Activated B cell treated with CpG ODN at 0.5 μM for 24 hours (primary cell): ENCODE measurements at regions not wholly inside any gene's neighbourhood (a gene's known extent, or its start where the extent isn't known, plus 50 kb on each side); places are given as distances from the start of the nearest gene placed in this dataset.

Experiments
- ATAC-seq: fragments of 200-7000 bp; cut with Tn5 transposase; one replicate; pipeline ENCODE4 v1.10.0; 2021; ENCODE audit warnings: low read depth, mild to moderate bottlenecking, moderate library complexity
- CTCF ChIA-PET: fragments of 350-600 bp; sonication (Branson Sonifier 250); formaldehyde crosslinking; loops from one replicate; lab custom pipeline; 2021; ENCODE audit warnings: antibody characterized with exemption; lab: Charles Lee
- POLR2A ChIA-PET: fragments of 350-600 bp; sonication (Branson Sonifier 250); formaldehyde crosslinking; loops from one replicate; lab custom pipeline; 2021; ENCODE audit warnings: antibody characterized with exemption; lab: Charles Lee
- DNase-seq: peaks from one replicate; pipeline ENCODE4 v3.0.0; 2022
- H3K27ac Mint-ChIP-seq: one replicate; pipeline ENCODE4 v1.8.0; 2020; ENCODE audit warnings: mixed read lengths
- H3K27me3 Mint-ChIP-seq: one replicate; pipeline ENCODE4 v1.8.0; 2021; ENCODE audit warnings: mixed read lengths
- H3K36me3 Mint-ChIP-seq: one replicate; pipeline ENCODE4 v1.8.0; 2021; ENCODE audit warnings: low read depth, mixed read lengths
- H3K4me1 Mint-ChIP-seq: one replicate; pipeline ENCODE4 v1.8.0; 2021; ENCODE audit warnings: mixed read lengths
- H3K4me3 Mint-ChIP-seq: one replicate; pipeline ENCODE4 v1.8.0; 2020; ENCODE audit warnings: mild to moderate bottlenecking, mixed read lengths
- H3K9me3 Mint-ChIP-seq: one replicate; pipeline ENCODE4 v1.8.0; 2020; ENCODE audit warnings: mixed read lengths
- CTCF ChIP-seq: fragments of 200-600 bp; IDR thresholded peaks from one replicate; pipeline ENCODE4 v1.8.0; 2022; ENCODE audit warnings: antibody characterized with exemption, mild to moderate bottlenecking
- intact Hi-C: fragments of 100-400 bp; cut with micrococcal nuclease; formaldehyde crosslinking; loops from one replicate; pipeline ENCODE4 v1.15.1; 2024

DNA sequence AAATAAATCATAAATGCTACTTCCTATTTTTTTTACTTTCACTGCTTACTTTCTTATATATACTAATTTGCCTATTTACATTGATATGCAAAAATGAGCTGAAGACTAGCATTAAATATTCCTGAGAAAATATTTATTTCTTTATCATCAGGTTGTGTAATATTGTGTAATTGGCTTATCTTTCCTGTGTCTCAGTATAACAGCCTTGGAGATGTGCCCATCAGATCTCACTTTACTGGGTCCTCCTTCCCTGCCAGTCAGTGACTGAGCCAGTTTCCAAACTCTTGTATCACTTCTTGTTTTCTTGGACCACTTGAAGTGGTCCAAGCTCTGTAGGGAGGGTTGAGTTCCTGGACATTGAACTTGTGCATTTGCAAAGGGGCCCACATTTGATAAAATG is 900.0 kb downstream of the LUZP2 start:
- no peaks in the 10 kb centered on the region for H3K36me3 Mint-ChIP-seq
- POLR2A ChIA-PET, result no interaction called here
- no peak for ATAC-seq
- intact Hi-C loops, result no loop called here
- no peak overlapping the region for H3K4me3 Mint-ChIP-seq
- CTCF ChIA-PET, result no interaction called here
- no peaks in the 10 kb centered on the region for H3K27me3 Mint-ChIP-seq
- no peak for TF ChIP-seq CTCF
- no peaks in the 10 kb centered on the region for H3K4me1 Mint-ChIP-seq
- H3K9me3 Mint-ChIP-seq, result peaks cover 7% of the 10 kb centered on the region
- no peak for DNase-seq
- no peak overlapping the region for H3K27ac Mint-ChIP-seq

- no peak overlapping the region for H3K4me3 Mint-ChIP-seq
- ATAC-seq, result no peak
- no peaks in the 10 kb centered on the region for H3K36me3 Mint-ChIP-seq
- TF ChIP-seq CTCF, result no peak
- no peaks in the 10 kb centered on the region for H3K4me1 Mint-ChIP-seq
- H3K27me3 Mint-ChIP-seq, result no peaks in the 10 kb centered on the region
- no peaks in the 10 kb centered on the region for H3K9me3 Mint-ChIP-seq
- ChIA-PET CTCF (no interaction called here), POLR2A (no interaction called here)
- intact Hi-C loops, result no loop called here
- no peak for DNase-seq
- H3K27ac Mint-ChIP-seq, result no peak overlapping the region
Observed at GRCh38 chr11:25408146-25408545, 911.3 kb downstream of the LUZP2 start.

DNA sequence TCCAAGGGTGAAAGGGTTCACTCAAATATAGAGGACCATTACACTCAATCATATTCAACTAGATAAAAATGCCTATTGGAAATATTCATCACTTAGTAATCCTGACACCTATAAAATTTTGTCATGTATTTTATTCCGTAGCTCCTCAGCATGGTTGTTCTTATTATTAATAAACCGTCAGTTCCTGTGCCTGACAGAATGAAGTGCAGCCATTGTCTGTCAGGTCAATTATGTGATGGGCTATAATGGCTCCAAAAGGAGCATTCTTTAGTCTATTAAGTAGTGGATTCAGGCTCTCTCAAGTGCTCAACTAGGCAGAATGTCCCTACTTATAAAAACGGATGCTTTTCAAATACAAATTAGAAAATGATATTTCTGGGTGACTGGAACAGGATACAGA is 916.1 kb upstream of the ANO3 start:
- Mint-ChIP-seq H3K27ac (no peak overlapping the region), H3K27me3 (no peaks in the 10 kb centered on the region), H3K9me3 (peaks cover 9% of the 10 kb centered on the region), H3K36me3 (no peaks in the 10 kb centered on the region), H3K4me3 (no peak overlapping the region), H3K4me1 (no peaks in the 10 kb centered on the region)
- ChIA-PET POLR2A (no interaction called here), CTCF (no interaction called here)
- DNase-seq (no peak), ATAC-seq (no peak)
- intact Hi-C loops, result no loop called here
- TF ChIP-seq CTCF, result no peak

DNA sequence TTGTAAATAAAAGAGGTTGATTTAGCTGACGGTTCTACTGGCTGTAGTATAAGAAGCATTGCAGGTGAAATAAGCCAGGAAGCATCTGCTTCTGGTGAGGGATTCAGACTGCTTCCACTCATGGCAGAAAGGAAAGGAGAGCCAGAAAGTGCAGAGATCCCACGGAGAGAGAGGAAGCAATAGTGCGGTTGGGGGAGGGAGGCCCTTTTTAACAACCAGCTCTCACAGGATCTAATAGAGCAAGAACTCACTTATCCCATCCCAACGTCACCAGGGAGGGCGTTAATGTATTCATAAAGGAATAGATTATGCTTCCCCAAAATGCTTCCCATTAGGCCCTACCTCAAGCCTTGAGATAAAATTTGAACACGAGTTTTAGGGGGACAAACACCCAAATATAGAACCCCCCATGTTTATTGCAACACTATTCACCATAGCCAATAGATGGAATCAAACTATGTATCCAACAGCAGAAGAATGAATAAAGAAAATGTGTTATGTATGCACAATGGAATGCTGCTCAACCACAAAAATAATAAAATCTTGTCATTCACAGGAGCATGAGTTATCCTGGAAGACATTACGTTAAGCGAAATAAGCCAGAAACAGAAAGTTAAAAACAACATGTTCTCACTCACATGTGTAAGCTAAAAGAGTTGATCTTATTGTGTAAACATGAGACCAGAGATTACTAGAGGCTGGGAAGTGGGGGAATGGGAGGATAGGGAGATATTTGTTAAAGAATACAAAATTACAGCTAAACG is 908.3 kb upstream of the ANO3 start:
- H3K4me1 Mint-ChIP-seq, result no peaks in the 10 kb centered on the region
- no peak for TF ChIP-seq CTCF
- H3K9me3 Mint-ChIP-seq, result peaks cover 5% of the 10 kb centered on the region
- ChIA-PET CTCF (no interaction called here), POLR2A (no interaction called here)
- DNase-seq, result no peak
- H3K36me3 Mint-ChIP-seq, result no peaks in the 10 kb centered on the region
- H3K4me3 Mint-ChIP-seq, result no peak overlapping the region
- no peak for ATAC-seq
- intact Hi-C loops, result no loop called here
- H3K27me3 Mint-ChIP-seq, result no peaks in the 10 kb centered on the region
- H3K27ac Mint-ChIP-seq, result no peak overlapping the region

GRCh38 chr11:25432376-25432775 is 899.6 kb upstream of the ANO3 start:
- Mint-ChIP-seq H3K27ac (no peak overlapping the region), H3K4me1 (no peaks in the 10 kb centered on the region), H3K27me3 (no peaks in the 10 kb centered on the region), H3K36me3 (no peaks in the 10 kb centered on the region), H3K4me3 (no peak overlapping the region), H3K9me3 (no peaks in the 10 kb centered on the region)
- intact Hi-C loops, result no loop called here
- POLR2A ChIA-PET, result no interaction called here
- CTCF ChIA-PET, result no interaction called here
- no peak for DNase-seq
- TF ChIP-seq CTCF, result no peak
- ATAC-seq, result no peak
